H54 (cell line): ENCODE measurements at regions not wholly inside any gene's neighbourhood (a gene's known extent, or its start where the extent isn't known, plus 50 kb on each side); places are given as distances from the start of the nearest gene placed in this dataset.
"Not testable (repeated sequence)": the region's sequence is repeated elsewhere in the genome, so short reads cannot be mapped to it uniquely, and the experiment has no call there.

Source experiments
- DNase-seq: peaks from one replicate; pipeline ENCODE4 v3.0.0; 2011; ENCODE audit warnings: low spot score, mixed read lengths; ENCODE audit not compliant: insufficient read length
- FAIRE-seq: peaks from 3 replicates; lab custom pipeline; 2011; peaks lifted over from hg19 to GRCh38; lab: Jason Lieb, UNC
- POLR2A ChIP-seq: IDR thresholded peaks from 2 replicates; pipeline ENCODE4 v1.6.1; 2011; ENCODE audit warnings: low read depth, mild to moderate bottlenecking, low read length

DNA sequence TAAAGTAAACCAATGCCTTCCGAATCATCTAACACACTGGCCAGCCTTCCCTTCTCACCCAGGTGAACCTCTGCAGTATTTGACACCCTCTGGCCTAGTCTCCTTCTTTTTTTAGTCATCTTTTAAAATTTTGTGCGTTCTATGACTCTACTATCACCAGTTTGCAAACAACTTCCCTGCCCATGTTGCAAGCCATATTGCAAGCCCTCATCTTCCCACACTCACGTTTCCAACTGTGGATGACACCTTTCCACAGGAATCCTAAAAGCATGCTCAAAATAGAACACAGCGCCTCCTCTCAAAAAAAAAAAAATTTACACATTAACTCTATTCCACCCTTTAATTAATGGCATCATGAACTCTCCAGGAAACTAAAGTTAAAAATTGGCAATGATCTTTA, 440.1 kb downstream of the EFNB2 start:
- no peak for TF ChIP-seq POLR2A
- no peak for DNase-seq
- no peak for FAIRE-seq

DNA sequence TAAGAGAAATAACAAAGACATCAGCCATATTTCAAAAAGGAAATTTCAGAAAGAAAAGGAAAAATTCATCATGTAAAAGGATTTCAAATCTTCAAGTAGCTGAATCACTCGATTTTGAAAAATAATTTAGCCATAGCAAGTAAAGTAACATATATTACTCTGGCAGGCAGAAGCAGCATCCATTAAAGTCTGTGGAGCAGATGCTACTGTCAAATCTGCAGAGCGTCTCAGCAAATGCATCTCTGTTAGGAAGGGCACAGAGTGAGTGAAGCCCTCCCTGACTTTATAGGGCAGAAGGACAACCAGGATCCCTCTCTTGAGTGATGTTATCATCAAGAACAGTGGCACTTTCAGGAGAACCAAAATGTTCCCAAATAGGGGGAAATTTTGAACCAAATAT, 445.5 kb downstream of the EFNB2 start:
- DNase-seq (no peak), FAIRE-seq (peak; percentile 78)
- no peak for TF ChIP-seq POLR2A

DNA sequence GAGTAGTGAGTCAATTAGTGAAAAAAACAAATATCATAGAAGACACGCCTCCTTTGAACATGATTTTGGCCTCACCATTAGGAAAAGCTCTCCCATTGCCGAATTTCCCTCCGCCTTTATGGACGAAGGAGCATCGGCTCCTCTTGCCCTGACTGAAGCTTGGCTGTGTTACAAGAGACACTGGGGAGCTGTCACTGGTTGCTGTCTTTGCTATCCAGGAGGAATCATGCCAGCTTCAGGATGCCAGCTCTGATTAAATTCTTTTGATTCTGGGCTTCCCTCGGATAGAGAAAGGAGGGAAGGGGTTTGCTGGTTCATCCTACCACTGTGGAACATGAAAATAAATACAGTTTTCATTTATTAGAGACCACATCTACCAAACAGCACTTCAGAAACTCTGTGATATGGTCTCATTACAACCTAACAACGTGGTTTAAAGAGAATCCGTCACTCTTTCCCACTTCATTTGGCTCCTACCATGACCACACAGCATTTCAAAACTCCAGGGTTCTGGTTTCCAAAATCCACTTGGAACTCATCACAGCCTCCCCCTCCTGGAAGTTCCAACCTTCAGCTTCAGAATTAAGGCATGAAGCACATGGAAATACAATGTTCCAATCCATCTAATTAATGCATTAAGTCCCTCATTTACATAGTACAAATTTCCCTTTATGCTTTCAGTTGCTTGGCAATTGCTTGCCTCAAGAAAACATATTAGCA, 446.0 kb downstream of the EFNB2 start:
- DNase-seq = no peak
- no peak for TF ChIP-seq POLR2A
- peak; percentile 27 for FAIRE-seq

DNA sequence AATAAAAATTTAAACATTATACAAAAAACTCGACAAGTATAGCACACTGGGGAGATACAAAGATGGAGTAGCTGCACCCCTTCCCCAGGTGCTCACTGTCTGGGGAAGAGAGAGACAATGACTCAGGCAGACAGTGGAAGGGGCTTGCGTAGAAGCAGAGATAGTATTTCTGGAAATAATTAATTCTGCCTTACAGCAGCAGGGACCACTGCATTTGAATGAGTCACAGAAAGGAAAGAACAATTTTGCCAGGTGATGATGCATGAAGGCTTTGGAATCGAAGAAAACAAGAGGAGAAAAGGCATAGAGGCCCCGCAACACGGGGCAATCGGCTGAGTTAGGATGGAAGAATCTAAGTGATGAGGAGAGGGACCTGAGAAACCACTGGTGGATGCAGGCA, 447.4 kb downstream of the EFNB2 start:
- no peak for DNase-seq
- no peak for TF ChIP-seq POLR2A
- peak; percentile 52 for FAIRE-seq

DNA sequence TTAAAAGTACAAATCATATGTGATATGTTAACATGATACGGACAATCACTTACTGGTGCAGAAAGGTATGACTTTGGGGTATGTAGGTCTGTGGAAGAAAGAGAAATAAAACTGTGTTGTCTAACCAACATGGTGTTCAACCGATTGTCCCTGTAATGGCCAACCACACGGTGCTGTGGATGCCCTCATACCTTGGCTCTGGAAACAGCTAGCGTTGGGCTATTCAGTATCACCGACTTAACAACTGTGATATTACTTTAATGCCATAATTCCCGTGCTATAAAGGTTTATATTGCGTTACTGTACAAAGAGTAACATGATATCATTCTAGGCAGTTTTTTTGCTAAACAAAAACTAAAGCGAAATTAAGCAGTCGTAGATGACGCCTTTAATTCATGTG, 448.3 kb downstream of the EFNB2 start:
- DNase-seq (no peak), FAIRE-seq (peak; percentile 83)
- TF ChIP-seq POLR2A = no peak

DNA sequence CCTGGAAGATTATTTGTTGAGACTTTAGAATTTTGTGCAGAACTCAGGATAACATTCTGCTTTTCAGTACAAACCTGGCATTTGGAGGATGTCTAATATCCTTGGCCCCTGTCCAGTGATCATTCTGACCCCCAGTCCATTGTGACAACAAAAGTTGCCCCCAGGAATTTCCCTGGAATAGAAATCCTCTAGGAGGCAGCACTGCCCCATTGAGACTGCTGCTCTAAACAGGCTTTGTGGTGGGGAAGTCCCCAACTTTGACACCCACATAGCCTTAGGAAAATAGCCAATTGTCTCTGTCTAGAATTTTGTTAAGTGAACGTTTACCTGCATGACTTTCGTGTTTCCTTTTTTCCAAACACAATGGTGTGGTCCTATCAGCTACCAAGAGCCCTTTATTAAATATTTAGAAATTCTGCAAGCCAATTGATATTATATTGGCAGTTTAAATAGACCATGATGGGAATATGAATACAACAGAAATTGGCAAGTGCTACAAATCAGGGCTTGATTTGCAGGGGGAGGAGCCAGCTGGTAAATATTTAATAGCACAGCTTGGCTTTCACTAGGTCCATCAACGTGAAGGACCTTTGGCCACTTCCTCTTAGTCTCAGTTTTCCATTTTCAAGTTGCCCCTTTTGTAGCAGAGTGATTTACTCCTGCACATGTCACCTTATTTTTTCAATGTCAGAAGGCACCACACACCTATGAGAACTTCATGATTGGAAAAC, 451.7 kb downstream of the EFNB2 start:
- peak; percentile 44 for DNase-seq
- TF ChIP-seq POLR2A = no peak
- peak; percentile 94 for FAIRE-seq

DNA sequence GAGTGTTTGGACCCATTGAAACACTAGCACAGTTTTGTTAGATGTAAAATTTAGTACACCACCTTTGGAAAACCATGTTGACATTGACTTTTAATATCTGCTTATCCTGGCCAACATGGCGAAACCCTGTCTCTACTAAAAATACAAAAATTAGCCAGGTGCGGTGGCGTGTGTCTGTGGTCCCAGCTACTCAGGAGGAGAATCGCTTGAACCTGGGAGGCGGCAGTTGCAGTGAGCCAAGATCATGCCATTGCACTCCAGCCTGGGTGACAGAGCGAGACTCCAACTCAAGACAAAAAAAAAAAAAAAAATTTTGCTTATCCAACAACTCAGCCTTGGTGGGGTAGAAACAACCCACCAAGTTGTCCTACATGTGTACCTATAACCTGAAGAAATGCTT, 454.2 kb downstream of the EFNB2 start:
- FAIRE-seq, DNase-seq: not testable (repeated sequence)

DNA sequence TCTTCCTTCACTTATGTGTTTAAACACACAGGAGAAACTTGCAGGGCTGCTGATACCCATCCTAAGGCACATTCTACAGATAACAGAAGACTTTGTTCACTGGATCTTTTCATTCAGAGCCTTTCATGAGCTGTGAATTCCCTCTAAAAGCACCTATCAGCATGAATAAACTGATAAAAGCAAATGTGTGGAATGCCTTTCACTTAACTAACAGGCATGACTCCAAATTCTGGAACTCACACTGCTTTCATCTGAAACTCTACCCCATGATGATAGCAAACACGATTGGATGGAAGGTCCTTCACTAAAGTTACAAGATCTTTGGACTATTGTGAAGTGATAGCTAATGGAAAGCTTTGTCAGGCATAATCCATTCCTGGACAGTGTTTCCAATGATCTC, 457.3 kb downstream of the EFNB2 start:
- FAIRE-seq = peak; percentile 79
- no peak for TF ChIP-seq POLR2A

DNA sequence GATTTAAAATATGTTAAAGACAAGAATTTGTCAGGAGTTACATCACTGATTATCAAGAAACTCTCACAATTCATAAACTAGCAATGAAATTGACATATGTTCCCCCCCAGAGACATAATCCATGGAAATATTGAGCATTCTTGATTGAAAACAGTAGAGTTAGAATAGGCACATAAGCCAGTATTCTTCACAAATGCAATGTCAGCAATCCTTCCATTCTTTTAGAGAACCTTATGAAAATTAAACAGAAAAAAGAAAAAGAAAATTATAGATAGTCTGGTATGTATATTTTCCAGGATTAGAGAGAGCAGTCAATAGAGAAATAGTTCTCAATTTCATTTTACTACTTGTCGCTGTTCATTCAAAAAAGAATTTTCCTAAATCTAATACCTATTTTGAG, 458.4 kb downstream of the EFNB2 start:
- no peak for FAIRE-seq
- DNase-seq = no peak
- no peak for TF ChIP-seq POLR2A

More for the DNA sequence above, 457.3 kb downstream of the EFNB2 start:
- no peak for DNase-seq

DNA sequence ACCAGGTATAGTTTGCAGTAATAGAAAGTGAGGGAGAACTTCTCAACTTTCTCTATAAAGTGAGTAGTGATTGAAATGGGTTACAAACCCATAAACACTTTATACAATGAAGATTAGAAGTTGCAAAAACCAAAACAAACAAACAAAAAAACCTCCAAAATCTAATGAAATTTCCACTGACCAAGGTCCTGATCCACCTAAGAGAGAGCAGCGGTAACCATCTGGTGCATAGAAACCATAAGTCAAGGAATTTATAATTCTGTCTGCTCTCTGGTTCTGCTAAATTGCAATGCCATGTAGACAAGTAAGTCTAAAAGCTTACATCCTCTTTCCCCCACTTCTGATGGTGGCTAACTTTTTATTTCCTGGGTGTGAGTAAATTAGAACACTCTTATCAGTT, 463.4 kb downstream of the EFNB2 start:
- FAIRE-seq (no peak), DNase-seq (no peak)
- no peak for TF ChIP-seq POLR2A

DNA sequence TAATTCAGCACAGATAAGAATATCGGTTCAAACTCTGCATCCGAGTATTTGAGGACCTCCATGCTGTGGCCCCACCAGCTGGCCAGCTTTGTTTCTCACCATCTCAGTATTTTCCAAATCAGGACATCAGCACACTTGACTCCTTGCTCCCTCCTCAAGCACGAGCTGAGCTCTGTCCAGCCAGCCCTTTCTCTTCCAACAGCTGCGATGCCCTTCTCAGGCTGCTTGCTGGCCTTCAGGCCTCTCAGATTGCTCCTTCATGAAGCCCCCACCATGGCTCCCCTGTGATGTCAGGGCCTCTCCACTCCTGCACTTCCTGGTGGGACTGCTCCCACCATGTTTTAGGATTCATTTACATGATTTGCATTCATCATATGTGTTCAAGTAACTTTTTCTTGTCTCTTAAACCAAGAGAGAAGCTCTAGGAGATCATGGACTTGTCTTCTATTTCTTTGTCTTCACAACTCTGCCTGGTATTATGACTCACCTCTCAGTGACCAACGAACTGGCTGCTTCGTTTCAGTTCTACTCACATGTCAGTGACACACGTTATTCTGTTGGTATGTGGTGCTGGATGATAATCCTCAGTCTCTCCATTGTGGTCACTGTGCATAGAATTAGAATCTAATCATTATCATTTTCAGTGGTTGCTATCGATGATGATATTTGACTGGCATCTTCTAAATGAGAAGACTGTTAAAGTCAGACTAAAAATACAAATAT, 471.7 kb downstream of the EFNB2 start:
- peak; percentile 100 for FAIRE-seq
- DNase-seq = peak; percentile 67

DNA sequence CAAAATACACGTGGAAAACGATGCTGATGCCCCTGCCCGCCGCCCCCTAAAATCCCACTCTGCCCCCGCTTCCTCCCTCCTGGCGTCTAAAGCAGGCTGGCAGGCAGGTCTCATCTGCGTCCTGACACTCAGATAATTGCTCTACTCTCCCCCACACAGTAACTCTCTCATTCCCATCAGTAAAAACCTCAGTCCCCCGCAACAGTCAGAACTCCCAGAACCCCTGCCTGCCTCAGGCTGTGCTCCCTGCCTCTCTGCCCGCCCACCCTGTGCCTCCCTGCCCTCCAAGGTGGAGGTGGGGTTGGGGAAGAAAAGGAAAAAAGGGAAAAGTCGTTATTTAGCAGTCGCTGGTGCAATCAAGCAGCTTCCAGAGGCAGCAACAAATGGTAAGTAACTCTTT, 473.7 kb downstream of the EFNB2 start:
- FAIRE-seq = no peak
- no peak for DNase-seq
- TF ChIP-seq POLR2A = no peak

More for the DNA sequence above, 471.7 kb downstream of the EFNB2 start:
- TF ChIP-seq POLR2A = no peak

DNA sequence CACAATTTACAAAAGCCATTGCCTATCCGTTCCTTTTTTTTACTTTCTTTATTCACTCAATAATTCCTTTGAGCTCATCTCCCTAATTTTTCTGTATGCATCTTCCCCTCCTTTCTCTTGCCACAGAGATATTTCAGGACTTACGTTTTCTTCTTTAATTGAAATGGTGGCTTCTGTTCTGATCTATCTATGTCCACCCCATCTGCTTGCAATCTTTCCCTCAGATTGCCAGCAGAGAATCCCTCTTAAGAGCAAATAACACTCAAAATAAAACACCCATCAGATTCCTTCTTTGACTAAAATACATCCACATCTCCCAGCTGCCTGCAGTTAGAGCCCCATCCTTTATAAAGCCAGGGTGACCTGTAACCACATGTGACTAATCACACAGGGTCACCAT, 478.6 kb downstream of the EFNB2 start:
- FAIRE-seq (no peak), DNase-seq (no peak)
- TF ChIP-seq POLR2A = no peak

DNA sequence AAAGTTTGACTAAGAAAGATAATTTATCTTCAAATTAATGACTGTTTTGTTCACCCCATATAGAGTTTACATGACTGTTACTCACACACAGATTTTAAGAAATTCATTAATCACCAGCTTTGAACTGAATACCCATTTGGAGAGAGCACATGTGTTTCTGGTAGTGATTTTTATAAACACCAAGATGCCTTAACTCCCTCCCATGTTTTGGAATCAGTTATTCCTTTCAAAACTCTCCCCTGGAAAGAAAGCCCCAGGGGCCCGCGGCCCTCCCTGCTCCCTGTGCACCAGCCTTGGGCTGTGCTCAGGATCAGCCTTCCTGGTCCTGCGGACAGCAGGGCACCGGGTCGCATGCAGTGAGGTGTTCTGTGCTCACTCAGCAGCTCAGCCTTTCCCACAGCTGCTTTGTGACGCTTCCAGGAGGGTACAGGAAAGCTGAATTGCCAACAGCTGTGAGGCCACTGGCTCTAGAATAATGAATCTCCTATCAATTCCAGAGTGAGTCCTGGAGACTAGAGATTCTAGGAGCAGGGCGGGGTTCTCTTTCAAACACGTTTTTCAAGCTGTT, 483.2 kb downstream of the EFNB2 start:
- no peak for FAIRE-seq
- DNase-seq = no peak
- no peak for TF ChIP-seq POLR2A
